GM12873 (cell line): ENCODE measurements at regions not wholly inside any gene's neighbourhood (a gene's known extent, or its start where the extent isn't known, plus 50 kb on each side); places are given as distances from the start of the nearest gene placed in this dataset.

Source experiments
- CTCF ChIP-seq: IDR thresholded peaks from 2 replicates; pipeline ENCODE4 v1.5.1; 2012; ENCODE audit warnings: low read depth, mild to moderate bottlenecking, moderate library complexity, low read length, control low read depth; ENCODE audit not compliant: insufficient read depth; ENCODE audit errors: missing control alignments

DNA sequence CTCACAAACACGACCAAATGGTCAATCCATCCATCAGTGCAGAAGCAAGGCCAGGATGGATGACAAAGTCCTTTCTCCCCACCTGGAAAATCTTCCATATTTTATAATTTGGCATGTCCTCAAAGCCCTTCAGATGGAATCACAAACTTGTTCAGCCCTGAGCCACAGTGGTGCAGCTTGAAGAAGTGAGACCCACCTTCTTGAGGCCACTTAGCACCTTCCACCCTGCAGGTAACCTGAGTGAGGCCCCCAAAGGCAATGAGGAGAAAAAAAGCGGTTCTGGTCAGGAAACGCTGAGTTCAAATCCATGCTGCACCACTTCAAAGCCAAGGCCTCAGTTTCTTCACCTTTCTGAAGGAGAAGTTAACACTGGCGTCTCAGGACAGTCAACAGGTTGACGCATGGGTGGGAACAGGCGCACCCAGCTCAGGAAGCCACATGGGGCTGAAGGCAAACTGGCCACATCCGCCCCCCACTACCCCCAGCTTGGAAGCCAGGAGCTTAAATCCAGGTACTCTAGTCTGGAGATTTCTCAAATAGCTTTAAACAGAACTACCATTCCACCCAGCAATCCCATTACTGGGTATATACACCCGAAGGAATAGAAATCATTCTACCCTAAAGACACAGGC is 320.4 kb downstream of the BCL11B start:
- no peak for TF ChIP-seq CTCF

- TF ChIP-seq CTCF: no peak
Measured at GRCh38 chr14:98952593-98953350, 319.2 kb downstream of the BCL11B start.

DNA sequence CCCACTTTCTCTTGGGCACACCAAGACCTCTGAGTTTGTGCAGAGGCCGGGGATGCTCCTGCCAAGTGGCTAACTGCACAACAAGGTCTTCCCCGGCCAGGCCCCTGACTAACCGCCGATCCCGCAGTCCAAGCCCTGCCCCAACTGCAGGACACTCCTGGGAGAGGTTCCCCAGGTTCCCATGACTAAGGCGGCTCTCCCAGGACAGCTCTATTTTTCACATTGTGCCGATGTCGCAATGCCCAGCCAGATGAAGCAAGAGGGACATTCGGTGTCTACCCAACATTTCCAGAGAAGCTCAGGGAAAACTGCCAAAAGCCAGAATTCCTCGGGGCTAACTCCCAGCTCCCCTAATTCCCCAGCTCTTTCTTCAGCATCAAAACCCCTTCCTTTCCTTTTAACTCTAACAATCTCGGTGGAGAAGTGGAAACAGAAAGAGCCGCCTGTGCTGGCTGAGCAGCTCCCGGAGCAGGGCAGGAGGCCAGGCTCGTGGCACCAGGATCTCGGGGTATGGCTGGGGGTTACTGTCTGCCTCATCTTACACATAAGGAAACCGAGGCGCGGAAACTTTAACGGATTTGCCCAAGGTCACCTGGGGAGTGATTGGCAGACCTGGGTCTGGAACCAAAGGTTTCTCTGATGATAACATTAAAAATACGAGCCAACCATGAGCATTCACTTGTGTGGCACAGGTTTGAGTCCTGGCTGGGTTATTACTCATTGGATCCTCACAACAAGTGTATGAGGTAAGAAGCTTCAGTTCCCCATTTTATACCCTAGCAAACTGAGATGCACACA is 318.2 kb downstream of the BCL11B start:
- no peak for TF ChIP-seq CTCF

GRCh38 chr14:98954349-98955000 is 317.5 kb downstream of the BCL11B start:
- TF ChIP-seq CTCF: no peak

DNA sequence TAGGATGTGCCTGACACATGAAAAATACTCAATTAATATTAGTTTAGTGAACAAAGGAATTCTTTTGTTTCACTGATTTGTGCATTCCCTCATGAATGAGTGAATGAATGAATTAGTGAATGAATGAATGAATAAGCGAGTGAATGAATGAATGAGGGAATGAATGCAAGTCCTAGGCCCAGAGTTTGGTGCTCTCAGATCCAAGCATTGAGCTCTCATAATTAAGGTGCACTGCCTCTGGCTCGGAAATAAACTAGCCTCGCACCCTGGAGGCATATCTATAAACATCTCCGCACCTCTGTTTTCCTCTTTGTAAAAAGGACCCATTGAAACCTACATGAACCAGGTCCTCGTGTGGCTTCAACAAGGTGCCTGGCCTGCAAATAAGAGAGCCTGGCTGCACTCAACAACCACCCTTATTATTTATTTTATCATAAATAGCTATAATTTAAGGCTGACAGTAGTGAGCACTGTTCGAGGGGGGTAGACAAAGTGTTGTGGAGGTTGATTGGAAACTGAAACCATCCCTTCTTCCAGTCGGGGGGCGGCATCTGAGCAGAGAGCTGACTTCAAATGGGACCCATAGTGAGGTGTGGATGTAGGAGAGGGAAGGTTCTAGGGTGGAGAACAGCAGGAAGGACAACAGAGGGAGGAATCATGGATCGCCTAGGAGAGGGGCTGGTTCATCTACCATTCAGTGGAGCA is 316.8 kb downstream of the BCL11B start:
- no peak for TF ChIP-seq CTCF

GRCh38 chr14:98955741-98956070 is 316.3 kb downstream of the BCL11B start:
- TF ChIP-seq CTCF: no peak
